ENCODE measurements at regions not wholly inside any gene's neighbourhood (a gene's known extent, or its start where the extent isn't known, plus 50 kb on each side); places are given as distances from the start of the nearest gene placed in this dataset.

GRCh38 chr7:3206101-3206500 lies 95.0 kb upstream of the SDK1 start:
- H3K36me3 ChIP-seq (replicated peaks; ENCODE audit: control insufficient read depth, insufficient read depth, low read length) = no peaks in the 10 kb centered on the region
- no peaks in the 10 kb centered on the region for H3K27me3 ChIP-seq (ENCODE audit: control insufficient read depth, insufficient read depth, low read length)
- H3K4me3 ChIP-seq (ENCODE audit: insufficient read depth, low read depth, low read length) = no peak overlapping the region
- no peak for DNase-seq

GRCh38 chr7:3206771-3207191 lies 94.3 kb upstream of the SDK1 start:
- no peak overlapping the region for H3K4me3 ChIP-seq (ENCODE audit: insufficient read depth, low read depth, low read length)
- no peaks in the 10 kb centered on the region for H3K36me3 ChIP-seq (replicated peaks; ENCODE audit: control insufficient read depth, insufficient read depth, low read length)
- H3K27me3 ChIP-seq (ENCODE audit: control insufficient read depth, insufficient read depth, low read length) = no peaks in the 10 kb centered on the region
- no peak for DNase-seq

GRCh38 chr7:3207387-3207902 lies 93.6 kb upstream of the SDK1 start:
- no peak for DNase-seq
- H3K27me3 ChIP-seq (ENCODE audit: control insufficient read depth, insufficient read depth, low read length) = no peaks in the 10 kb centered on the region
- no peaks in the 10 kb centered on the region for H3K36me3 ChIP-seq (replicated peaks; ENCODE audit: control insufficient read depth, insufficient read depth, low read length)

GRCh38 chr7:3210531-3210930 lies 90.5 kb upstream of the SDK1 start:
- Histone ChIP-seq H3K27me3 (ENCODE audit: control insufficient read depth, insufficient read depth, low read length) (no peaks in the 10 kb centered on the region), H3K4me3 (ENCODE audit: insufficient read depth, low read depth, low read length) (no peak overlapping the region), H3K36me3 (replicated peaks; ENCODE audit: control insufficient read depth, insufficient read depth, low read length) (no peaks in the 10 kb centered on the region)
- DNase-seq = peak; percentile 61

More at GRCh38 chr7:3207387-3207902, 93.6 kb upstream of the SDK1 start:
- H3K4me3 ChIP-seq (ENCODE audit: insufficient read depth, low read depth, low read length) = no peak overlapping the region

GRCh38 chr7:3214090-3214413 lies 87.0 kb upstream of the SDK1 start:
- H3K36me3 ChIP-seq (replicated peaks; ENCODE audit: control insufficient read depth, insufficient read depth, low read length) = no peaks in the 10 kb centered on the region
- no peak overlapping the region for H3K4me3 ChIP-seq (ENCODE audit: insufficient read depth, low read depth, low read length)
- no peaks in the 10 kb centered on the region for H3K27me3 ChIP-seq (ENCODE audit: control insufficient read depth, insufficient read depth, low read length)
- DNase-seq = no peak

- Histone ChIP-seq H3K36me3 (replicated peaks; ENCODE audit: control insufficient read depth, insufficient read depth, low read length) (no peaks in the 10 kb centered on the region), H3K4me3 (ENCODE audit: insufficient read depth, low read depth, low read length) (no peak overlapping the region), H3K27me3 (ENCODE audit: control insufficient read depth, insufficient read depth, low read length) (no peaks in the 10 kb centered on the region)
- DNase-seq = no peak
Measured at GRCh38 chr7:3215624-3216585, 85.1 kb upstream of the SDK1 start.

- Histone ChIP-seq H3K27me3 (ENCODE audit: control insufficient read depth, insufficient read depth, low read length) (no peaks in the 10 kb centered on the region), H3K4me3 (ENCODE audit: insufficient read depth, low read depth, low read length) (no peak overlapping the region), H3K36me3 (replicated peaks; ENCODE audit: control insufficient read depth, insufficient read depth, low read length) (no peaks in the 10 kb centered on the region)
- no peak for DNase-seq
Measured at GRCh38 chr7:3217166-3217565, 83.9 kb upstream of the SDK1 start.

- no peak for DNase-seq
- H3K27me3 ChIP-seq (ENCODE audit: control insufficient read depth, insufficient read depth, low read length) = no peaks in the 10 kb centered on the region
- H3K4me3 ChIP-seq (ENCODE audit: insufficient read depth, low read depth, low read length) = no peak overlapping the region
- no peaks in the 10 kb centered on the region for H3K36me3 ChIP-seq (replicated peaks; ENCODE audit: control insufficient read depth, insufficient read depth, low read length)
Measured at GRCh38 chr7:3218411-3219225, 82.4 kb upstream of the SDK1 start.

- H3K27me3 ChIP-seq (ENCODE audit: control insufficient read depth, insufficient read depth, low read length) = no peaks in the 10 kb centered on the region
- H3K36me3 ChIP-seq (replicated peaks; ENCODE audit: control insufficient read depth, insufficient read depth, low read length) = no peaks in the 10 kb centered on the region
- no peak overlapping the region for H3K4me3 ChIP-seq (ENCODE audit: insufficient read depth, low read depth, low read length)
- no peak for DNase-seq
Measured at GRCh38 chr7:3229904-3230470, 71.1 kb upstream of the SDK1 start.

- H3K36me3 ChIP-seq (replicated peaks; ENCODE audit: control insufficient read depth, insufficient read depth, low read length) = no peaks in the 10 kb centered on the region
- H3K4me3 ChIP-seq (ENCODE audit: insufficient read depth, low read depth, low read length) = no peak overlapping the region
- H3K27me3 ChIP-seq (ENCODE audit: control insufficient read depth, insufficient read depth, low read length) = no peaks in the 10 kb centered on the region
- DNase-seq = no peak
Measured at GRCh38 chr7:3230908-3231307, 70.1 kb upstream of the SDK1 start.

- no peaks in the 10 kb centered on the region for H3K36me3 ChIP-seq (replicated peaks; ENCODE audit: control insufficient read depth, insufficient read depth, low read length)
- H3K27me3 ChIP-seq (ENCODE audit: control insufficient read depth, insufficient read depth, low read length) = no peaks in the 10 kb centered on the region
- no peak for DNase-seq
- H3K4me3 ChIP-seq (ENCODE audit: insufficient read depth, low read depth, low read length) = no peak overlapping the region
Measured at GRCh38 chr7:3232228-3232627, 68.8 kb upstream of the SDK1 start.

GRCh38 chr7:3233301-3233700 lies 67.8 kb upstream of the SDK1 start:
- H3K4me3 ChIP-seq (ENCODE audit: insufficient read depth, low read depth, low read length) = no peak overlapping the region
- DNase-seq = no peak
- no peaks in the 10 kb centered on the region for H3K27me3 ChIP-seq (ENCODE audit: control insufficient read depth, insufficient read depth, low read length)
- H3K36me3 ChIP-seq (replicated peaks; ENCODE audit: control insufficient read depth, insufficient read depth, low read length) = no peaks in the 10 kb centered on the region

GRCh38 chr7:3234051-3234450 lies 67.0 kb upstream of the SDK1 start:
- DNase-seq = no peak
- Histone ChIP-seq H3K36me3 (replicated peaks; ENCODE audit: control insufficient read depth, insufficient read depth, low read length) (no peaks in the 10 kb centered on the region), H3K27me3 (ENCODE audit: control insufficient read depth, insufficient read depth, low read length) (no peaks in the 10 kb centered on the region), H3K4me3 (ENCODE audit: insufficient read depth, low read depth, low read length) (no peak overlapping the region)

GRCh38 chr7:3234851-3235250 lies 66.2 kb upstream of the SDK1 start:
- Histone ChIP-seq H3K36me3 (replicated peaks; ENCODE audit: control insufficient read depth, insufficient read depth, low read length) (no peaks in the 10 kb centered on the region), H3K27me3 (ENCODE audit: control insufficient read depth, insufficient read depth, low read length) (no peaks in the 10 kb centered on the region), H3K4me3 (ENCODE audit: insufficient read depth, low read depth, low read length) (no peak overlapping the region)
- no peak for DNase-seq

Measured in H7 (cell line).